ENCODE measurements at regions not wholly inside any gene's neighbourhood (a gene's known extent, or its start where the extent isn't known, plus 50 kb on each side); places are given as distances from the start of the nearest gene placed in this dataset.

GRCh38 chr4:182143086-182143821 lies 99.9 kb upstream of the TENM3 start:
- H2AFZ ChIP-seq (ENCODE audit: low read depth): peak overlapping the region; percentile 92
- H3K4me2 ChIP-seq: peak overlapping the region; percentile 29
- H3K4me3 ChIP-seq (IDR thresholded peaks at IDR 0.05; ENCODE audit: insufficient read depth, low read depth, low read length): no peak overlapping the region
- peaks cover 14% of the 10 kb centered on the region for H3K4me1 ChIP-seq (ENCODE audit: low read depth, poor library complexity, severe bottlenecking)
- no peaks in the 10 kb centered on the region for H3K36me3 ChIP-seq (ENCODE audit: insufficient read depth)
- H3K79me2 ChIP-seq (ENCODE audit: insufficient read depth, low read depth): peaks cover 30% of the 10 kb centered on the region; the same call in 1 of the 2 replicates
- peak overlapping the region; percentile 97; the same call in 1 of the 2 replicates for H3K9ac ChIP-seq
- no peaks in the 10 kb centered on the region for H4K20me1 ChIP-seq (ENCODE audit: insufficient read depth)
- TF ChIP-seq CTCF (conservative IDR thresholded peaks at IDR 0.05; ENCODE audit: low read depth, low read length): no peak
- peak overlapping the region; percentile 90; the same call in 1 of the 2 replicates for H3K27ac ChIP-seq
- H3K27me3 ChIP-seq (ENCODE audit: insufficient read depth, low read depth): no peaks in the 10 kb centered on the region

- Histone ChIP-seq H3K4me3 (IDR thresholded peaks at IDR 0.05; ENCODE audit: insufficient read depth, low read depth, low read length) (no peak overlapping the region), H3K36me3 (ENCODE audit: insufficient read depth) (no peaks in the 10 kb centered on the region), H3K9ac (peak overlapping the region; percentile 97), H3K4me2 (peak overlapping the region; percentile 29), H4K20me1 (ENCODE audit: insufficient read depth) (no peaks in the 10 kb centered on the region), H3K27me3 (ENCODE audit: insufficient read depth, low read depth) (no peaks in the 10 kb centered on the region), H3K27ac (peak overlapping the region; percentile 90), H3K4me1 (ENCODE audit: low read depth, poor library complexity, severe bottlenecking) (peaks cover 14% of the 10 kb centered on the region), H3K79me2 (ENCODE audit: insufficient read depth, low read depth) (peaks cover 38% of the 10 kb centered on the region; the same call in 1 of the 2 replicates), H2AFZ (ENCODE audit: low read depth) (peak overlapping the region; percentile 92)
- TF ChIP-seq CTCF (conservative IDR thresholded peaks at IDR 0.05; ENCODE audit: low read depth, low read length): no peak
These were observed 99.2 kb upstream of the TENM3 start for GRCh38 chr4:182143822-182144625.

DNA sequence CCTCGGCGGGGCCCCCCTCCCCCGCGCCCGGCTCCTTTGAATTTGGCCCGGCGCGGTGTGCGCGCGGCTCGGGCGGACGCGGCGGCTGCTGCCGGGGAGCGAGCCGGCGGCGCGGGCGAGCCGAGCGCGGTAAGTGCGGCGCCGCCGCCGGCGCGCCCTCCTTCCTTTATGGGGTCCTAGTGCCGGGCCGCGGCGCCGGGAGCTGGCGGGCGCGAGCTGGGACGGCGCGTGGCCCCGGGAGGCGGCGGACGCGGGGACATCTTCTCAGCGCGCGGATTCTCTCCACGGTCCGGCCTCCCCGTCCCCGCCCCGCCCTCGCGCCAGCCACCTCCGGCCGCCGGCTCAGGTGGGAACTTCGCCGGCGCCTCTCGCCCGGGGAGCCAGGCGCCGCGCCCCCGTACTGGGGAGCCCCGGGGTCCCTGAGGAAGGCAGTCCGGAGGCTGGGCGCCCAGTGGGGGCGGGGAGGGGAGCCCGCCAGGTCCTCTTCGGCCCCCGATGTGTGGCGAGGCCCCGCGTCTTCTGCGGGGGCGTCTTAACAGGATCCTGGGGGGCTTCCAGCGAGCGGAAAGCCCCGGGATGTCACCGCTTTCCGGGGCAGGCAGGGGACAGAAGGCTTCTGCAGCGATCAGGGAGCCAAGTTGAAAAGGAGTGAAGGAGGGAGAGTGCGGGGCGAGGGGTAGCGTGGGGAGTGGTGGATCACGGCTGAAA lies 98.4 kb upstream of the TENM3 start:
- Histone ChIP-seq H3K9ac (peak overlapping the region; percentile 88), H3K4me2 (peak overlapping the region; percentile 82; the same call in 1 of the 2 replicates), H3K36me3 (ENCODE audit: insufficient read depth) (no peaks in the 10 kb centered on the region), H3K79me2 (ENCODE audit: insufficient read depth, low read depth) (peaks cover 43% of the 10 kb centered on the region; the same call in 1 of the 2 replicates), H3K4me3 (IDR thresholded peaks at IDR 0.05; ENCODE audit: insufficient read depth, low read depth, low read length) (no peak overlapping the region), H3K27ac (peak overlapping the region; percentile 67), H3K4me1 (ENCODE audit: low read depth, poor library complexity, severe bottlenecking) (peaks cover 14% of the 10 kb centered on the region), H3K27me3 (ENCODE audit: insufficient read depth, low read depth) (no peaks in the 10 kb centered on the region), H2AFZ (ENCODE audit: low read depth) (peak overlapping the region; percentile 79), H4K20me1 (ENCODE audit: insufficient read depth) (no peaks in the 10 kb centered on the region)
- TF ChIP-seq CTCF (conservative IDR thresholded peaks at IDR 0.05; ENCODE audit: low read depth, low read length): no peak

GRCh38 chr4:182145334-182145905 lies 97.8 kb upstream of the TENM3 start:
- peak overlapping the region; percentile 67 for H3K27ac ChIP-seq
- H3K27me3 ChIP-seq (ENCODE audit: insufficient read depth, low read depth): no peaks in the 10 kb centered on the region
- peak overlapping the region; percentile 82 for H3K4me2 ChIP-seq
- H3K4me1 ChIP-seq (ENCODE audit: low read depth, poor library complexity, severe bottlenecking): peaks cover 14% of the 10 kb centered on the region
- no peaks in the 10 kb centered on the region for H3K36me3 ChIP-seq (ENCODE audit: insufficient read depth)
- TF ChIP-seq CTCF (conservative IDR thresholded peaks at IDR 0.05; ENCODE audit: low read depth, low read length): no peak
- H3K9ac ChIP-seq: peak overlapping the region; percentile 88
- H4K20me1 ChIP-seq (ENCODE audit: insufficient read depth): no peaks in the 10 kb centered on the region
- H3K79me2 ChIP-seq (ENCODE audit: insufficient read depth, low read depth): peaks cover 43% of the 10 kb centered on the region; the same call in 1 of the 2 replicates
- peak overlapping the region; percentile 79 for H2AFZ ChIP-seq (ENCODE audit: low read depth)
- no peak overlapping the region for H3K4me3 ChIP-seq (IDR thresholded peaks at IDR 0.05; ENCODE audit: insufficient read depth, low read depth, low read length)

All from KMS-11 (cell line).